ENCODE measurements at regions not wholly inside any gene's neighbourhood (a gene's known extent, or its start where the extent isn't known, plus 50 kb on each side); places are given as distances from the start of the nearest gene placed in this dataset.

GRCh38 chr18:46411867-46412690, 244.9 kb downstream of the LOXHD1 start:
- H3K9me3 ChIP-seq (ENCODE audit: low read depth, low read length), result no peaks in the 10 kb centered on the region
- DNase-seq (ENCODE audit: insufficient read length, low spot score, missing footprints), result no peak
- no peak overlapping the region for H2AFZ ChIP-seq (ENCODE audit: low read length)
- no peaks in the 10 kb centered on the region for H4K20me1 ChIP-seq (ENCODE audit: insufficient read depth, low read length)
- no peak overlapping the region for H3K4me3 ChIP-seq (ENCODE audit: insufficient read depth, low read length)
- H3K79me2 ChIP-seq (ENCODE audit: insufficient read depth, low read length), result no peaks in the 10 kb centered on the region
- no peak overlapping the region for H3K4me2 ChIP-seq (ENCODE audit: insufficient read depth, low read length)
- TF ChIP-seq CTCF (IDR thresholded peaks at IDR 0.05; ENCODE audit: extremely low read depth, low read depth, low read length), result no peak
- H3K36me3 ChIP-seq (ENCODE audit: insufficient read depth, low read length), result no peaks in the 10 kb centered on the region
- no peak overlapping the region for H3K27ac ChIP-seq (ENCODE audit: low read depth, low read length)
- H3K4me1 ChIP-seq (ENCODE audit: insufficient read depth, low read length), result peaks cover 4% of the 10 kb centered on the region
- peaks cover 4% of the 10 kb centered on the region for H3K27me3 ChIP-seq (ENCODE audit: insufficient read depth, low read length)

- TF ChIP-seq CTCF (IDR thresholded peaks at IDR 0.05; ENCODE audit: extremely low read depth, low read depth, low read length), result no peak
- Histone ChIP-seq H3K79me2 (ENCODE audit: insufficient read depth, low read length) (no peaks in the 10 kb centered on the region), H4K20me1 (ENCODE audit: insufficient read depth, low read length) (no peaks in the 10 kb centered on the region), H3K4me2 (ENCODE audit: insufficient read depth, low read length) (no peak overlapping the region), H3K4me3 (ENCODE audit: insufficient read depth, low read length) (no peak overlapping the region), H3K4me1 (ENCODE audit: insufficient read depth, low read length) (no peaks in the 10 kb centered on the region), H3K36me3 (ENCODE audit: insufficient read depth, low read length) (no peaks in the 10 kb centered on the region), H3K9me3 (ENCODE audit: low read depth, low read length) (no peaks in the 10 kb centered on the region), H3K27ac (ENCODE audit: low read depth, low read length) (no peak overlapping the region), H2AFZ (ENCODE audit: low read length) (no peak overlapping the region), H3K27me3 (ENCODE audit: insufficient read depth, low read length) (peaks cover 4% of the 10 kb centered on the region)
- DNase-seq (ENCODE audit: insufficient read length, low spot score, missing footprints), result no peak
Measured at GRCh38 chr18:46412916-46413315, 244.1 kb downstream of the LOXHD1 start.

GRCh38 chr18:46413684-46414083, 243.3 kb downstream of the LOXHD1 start:
- peaks cover 4% of the 10 kb centered on the region for H3K27me3 ChIP-seq (ENCODE audit: insufficient read depth, low read length)
- H3K27ac ChIP-seq (ENCODE audit: low read depth, low read length), result no peak overlapping the region
- no peaks in the 10 kb centered on the region for H3K4me1 ChIP-seq (ENCODE audit: insufficient read depth, low read length)
- no peak overlapping the region for H3K4me3 ChIP-seq (ENCODE audit: insufficient read depth, low read length)
- H3K36me3 ChIP-seq (ENCODE audit: insufficient read depth, low read length), result no peaks in the 10 kb centered on the region
- H4K20me1 ChIP-seq (ENCODE audit: insufficient read depth, low read length), result no peaks in the 10 kb centered on the region
- H3K4me2 ChIP-seq (ENCODE audit: insufficient read depth, low read length), result no peak overlapping the region
- H2AFZ ChIP-seq (ENCODE audit: low read length), result no peak overlapping the region
- no peak for TF ChIP-seq CTCF (IDR thresholded peaks at IDR 0.05; ENCODE audit: extremely low read depth, low read depth, low read length)
- H3K9me3 ChIP-seq (ENCODE audit: low read depth, low read length), result no peaks in the 10 kb centered on the region
- no peaks in the 10 kb centered on the region for H3K79me2 ChIP-seq (ENCODE audit: insufficient read depth, low read length)
- no peak for DNase-seq (ENCODE audit: insufficient read length, low spot score, missing footprints)

- Histone ChIP-seq H2AFZ (ENCODE audit: low read length) (no peak overlapping the region), H4K20me1 (ENCODE audit: insufficient read depth, low read length) (no peaks in the 10 kb centered on the region), H3K27me3 (ENCODE audit: insufficient read depth, low read length) (peaks cover 4% of the 10 kb centered on the region), H3K4me3 (ENCODE audit: insufficient read depth, low read length) (no peak overlapping the region), H3K36me3 (ENCODE audit: insufficient read depth, low read length) (no peaks in the 10 kb centered on the region), H3K79me2 (ENCODE audit: insufficient read depth, low read length) (no peaks in the 10 kb centered on the region), H3K9me3 (ENCODE audit: low read depth, low read length) (no peaks in the 10 kb centered on the region), H3K4me2 (ENCODE audit: insufficient read depth, low read length) (no peak overlapping the region), H3K4me1 (ENCODE audit: insufficient read depth, low read length) (no peaks in the 10 kb centered on the region), H3K27ac (ENCODE audit: low read depth, low read length) (no peak overlapping the region)
- no peak for DNase-seq (ENCODE audit: insufficient read length, low spot score, missing footprints)
- no peak for TF ChIP-seq CTCF (IDR thresholded peaks at IDR 0.05; ENCODE audit: extremely low read depth, low read depth, low read length)
Measured at GRCh38 chr18:46414863-46415262, 242.2 kb downstream of the LOXHD1 start.

Data from osteoblast (primary cell).